Sigmoid colon (tissue), 4 donors: ENCODE measurements at regions not wholly inside any gene's neighbourhood (a gene's known extent, or its start where the extent isn't known, plus 50 kb on each side); places are given as distances from the start of the nearest gene placed in this dataset.

Experiments
- CTCF ChIP-seq, 4 experiments: fragments of 450-650 bp in 3 of 4; fragments of 200-600 bp in 1 of 4; IDR thresholded peaks; one replicate each; pipeline ENCODE4 v1.5.1; 2016 to 2019; ENCODE audit warnings: antibody characterized with exemption in 4 of 4, mild to moderate bottlenecking in 3 of 4, moderate library complexity in 2 of 4
- POLR2A ChIP-seq, 2 donors: fragments of 450-650 bp; IDR thresholded peaks; one replicate each; pipeline ENCODE4 v1.6.1; 2016; ENCODE audit warnings: antibody characterized with exemption in 2 of 2, mild to moderate bottlenecking in 2 of 2, moderate library complexity in 2 of 2
- POLR2AphosphoS5 ChIP-seq, 4 donors: sonication (generic); formaldehyde crosslinking; IDR thresholded peaks; one replicate each; pipeline ENCODE4 v1.6.1; 2017; ENCODE audit warnings: antibody characterized with exemption in 4 of 4

- TF ChIP-seq POLR2A (IDR thresholded peaks at IDR 0.05): no peak
- TF ChIP-seq CTCF (IDR thresholded peaks at IDR 0.05): no peak
- TF ChIP-seq POLR2AphosphoS5 (IDR thresholded peaks at IDR 0.05): no peak
Observed at GRCh38 chr10:78737883-78738856, 330.6 kb upstream of the ZMIZ1 start.
